K562 (cell line): ENCODE measurements at regions not wholly inside any gene's neighbourhood (a gene's known extent, or its start where the extent isn't known, plus 50 kb on each side); places are given as distances from the start of the nearest gene placed in this dataset.

Experiments used
- ATAC-seq: fragments of 200-7000 bp; cut with Tn5 transposase; 3 replicates; pipeline ENCODE4 v1.9.1; 2020; ENCODE audit warnings: moderate library complexity
- BruUV-seq: library from RNA; stranded (reverse); fragments of 400-500 nt; replicated peaks from 2 replicates; lab custom pipeline; 2021; lab: Mats Ljungman, UMichigan
- CTCF ChIA-PET: fragments of 300-600 bp; formaldehyde crosslinking; extraction: SDS; loops from one replicate; lab custom pipeline; 2021; ENCODE audit warnings: low intra/inter-chr PET ratio; lab: Yijun Ruan, JAX
- POLR2A ChIA-PET: fragments of 300-600, 350-650 bp; sonication (Branson Sonifier 250); formaldehyde crosslinking; extraction: SDS; loops from one replicate; lab custom pipeline; 2021; ENCODE audit warnings: antibody characterized with exemption, inconsistent platforms; lab: Yijun Ruan, JAX
- DNase-seq, 4 experiments: peaks; one replicate each; pipeline versions ENCODE4 v3.0.0 to v3.0.0-alpha.2; 2011 to 2018; ENCODE audit warnings: low spot score in 3 of 4, mixed read lengths in 3 of 4; ENCODE audit errors: extremely low read depth in 1 of 4
- FAIRE-seq: peaks from 2 replicates; lab custom pipeline; 2011; peaks lifted over from hg19 to GRCh38; lab: Jason Lieb, UNC
- H2AFZ ChIP-seq: 2 replicates; pipeline ENCODE4 v1.6.0; 2011; ENCODE audit warnings: low read depth, low read length, control low read depth, inconsistent platforms
- H3K27ac ChIP-seq: fragments of 200-600 bp; 3 replicates; pipeline ENCODE4 v1.8.0; 2011; ENCODE audit warnings: low read depth, mild to moderate bottlenecking, control low read depth, inconsistent platforms, low read length, moderate library complexity, mixed read lengths; ENCODE audit errors: extremely low read depth
- H3K27me3 ChIP-seq, 2 experiments: fragments of 300-600 bp in 1 of 2; 2 replicates in 1 of 2; 3 replicates in 1 of 2; pipeline versions ENCODE4 v1.6.0 to v1.8.0; 2011; ENCODE audit warnings: inconsistent platforms in 2 of 2, low read length in 2 of 2, mild to moderate bottlenecking in 1 of 2, mixed read lengths in 1 of 2, moderate library complexity in 1 of 2; ENCODE audit not compliant: control insufficient read depth in 2 of 2, insufficient read depth in 2 of 2
- H3K36me3 ChIP-seq: fragments of 300-600 bp; 3 replicates; pipeline ENCODE4 v1.8.0; 2011; ENCODE audit warnings: mild to moderate bottlenecking, low read length, inconsistent platforms; ENCODE audit not compliant: control insufficient read depth, insufficient read depth
- H3K4me1 ChIP-seq, 2 experiments: fragments of 200-600 bp in 1 of 2; replicated peaks in 1 of 2; 2 replicates in 1 of 2; 3 replicates in 1 of 2; pipeline versions ENCODE4 v1.5.1 to v1.8.0; 2011; ENCODE audit warnings: inconsistent platforms in 2 of 2, low read length in 2 of 2, mild to moderate bottlenecking in 1 of 2, mixed read lengths in 1 of 2, moderate library complexity in 1 of 2; ENCODE audit not compliant: control insufficient read depth in 2 of 2, insufficient read depth in 2 of 2
- H3K4me2 ChIP-seq: 2 replicates; pipeline ENCODE4 v1.6.1; 2011; ENCODE audit warnings: low read length, control low read depth, inconsistent platforms, mixed read lengths; ENCODE audit not compliant: insufficient read depth
- H3K4me3 ChIP-seq: fragments of 200-600 bp; sonication (generic), shearing (Covaris generic); 2 replicates; pipeline ENCODE4 v1.5.1; 2016; ENCODE audit warnings: control low read depth, inconsistent platforms
- H3K79me2 ChIP-seq: fragments of 200-600 bp; 3 replicates; pipeline ENCODE4 v1.8.0; 2011; ENCODE audit warnings: low read length, inconsistent platforms; ENCODE audit not compliant: control insufficient read depth, insufficient read depth
- H3K9ac ChIP-seq, 2 experiments: 2 replicates each; pipeline versions ENCODE4 v1.6.0 to v1.6.1; 2011; ENCODE audit warnings: low read depth in 2 of 2, low read length in 2 of 2, control low read depth in 1 of 2, inconsistent platforms in 1 of 2, mild to moderate bottlenecking in 1 of 2, mixed read lengths in 1 of 2; ENCODE audit not compliant: insufficient read depth in 1 of 2
- H3K9me1 ChIP-seq: one replicate; pipeline ENCODE4 v1.6.0; 2011; ENCODE audit warnings: inconsistent platforms, mild to moderate bottlenecking, low read length, moderate library complexity; ENCODE audit not compliant: control insufficient read depth, insufficient read depth
- H3K9me3 ChIP-seq: replicated peaks from 2 replicates; pipeline ENCODE4 v1.5.1; 2011; ENCODE audit warnings: low read depth, low read length, inconsistent platforms; ENCODE audit not compliant: control insufficient read depth, insufficient read depth
- H4K20me1 ChIP-seq: replicated peaks from 2 replicates; pipeline ENCODE4 v1.6.1; 2011; ENCODE audit warnings: low read length, inconsistent platforms, mixed read lengths; ENCODE audit not compliant: control insufficient read depth, insufficient read depth
- ARID1B ChIP-seq: fragments of 450-650 bp; IDR thresholded peaks from 2 replicates; pipeline ENCODE4 v1.6.1; 2016; ENCODE audit warnings: antibody characterized with exemption, mild to moderate bottlenecking, inconsistent platforms
- ARID3A ChIP-seq: IDR thresholded peaks from 2 replicates; pipeline ENCODE4 v1.6.1; 2012; ENCODE audit warnings: low read depth, low read length, improper control_type of control experiment, borderline replicate concordance
- ATF3 ChIP-seq, 2 experiments: fragments of 450-650 bp in 1 of 2; sonication (generic) in 1 of 2; formaldehyde crosslinking in 1 of 2; IDR thresholded peaks in 1 of 2; conservative IDR thresholded peaks in 1 of 2; 2 replicates each; pipeline versions ENCODE4 v1.6.1 to v1.8.1; 2016 to 2023; ENCODE audit warnings: mild to moderate bottlenecking in 2 of 2, moderate library complexity in 2 of 2, inconsistent platforms in 1 of 2, missing genetic modification reagents in 1 of 2
- MEIS2 ChIP-seq: fragments of 450-650 bp; IDR thresholded peaks from 2 replicates; pipeline ENCODE4 v1.6.1; 2014; ENCODE audit warnings: mild to moderate bottlenecking; ENCODE audit not compliant: partially characterized antibody
- NFYB ChIP-seq: IDR thresholded peaks from 2 replicates; pipeline ENCODE4 v1.6.1; 2011; ENCODE audit warnings: mild to moderate bottlenecking, moderate library complexity; ENCODE audit not compliant: insufficient read length; ENCODE audit errors: extremely low read depth
- PBX2 ChIP-seq, 2 experiments: IDR thresholded peaks in 1 of 2; conservative IDR thresholded peaks in 1 of 2; 2 replicates each; pipeline ENCODE4 v1.6.1; 2016; ENCODE audit warnings: low read depth in 2 of 2, mild to moderate bottlenecking in 1 of 2, missing compliant biosample characterization in 1 of 2, missing genetic modification characterization in 1 of 2, moderate library complexity in 1 of 2
- PKNOX1 ChIP-seq: fragments of 450-650 bp; IDR thresholded peaks from 2 replicates; pipeline ENCODE4 v1.6.1; 2016
- ZNF780A ChIP-seq: fragments of 250-450 bp; sonication (Bioruptor Pico); IDR thresholded peaks from 2 replicates; pipeline ENCODE4 v1.5.0; 2021; ENCODE audit warnings: mild to moderate bottlenecking
- WGBS: fragments of 100-300 bp; shearing (Covaris generic); methylation state at CpG from one replicate; pipeline ENCODE4 v1.1.6; 2016; ENCODE audit warnings: low coverage, mixed read lengths; ENCODE audit not compliant: insufficient coverage; ENCODE audit errors: missing lambda C conversion rate; 5-methylcytosine and 5-hydroxymethylcytosine counted together
- in situ Hi-C: fragments of 300-500 bp; cut with MboI; formaldehyde crosslinking; loops from 4 replicates; pipeline ENCODE4 v1.15.0; 2018; ENCODE audit warnings: inconsistent platforms, mixed read lengths
- intact Hi-C: fragments of 100-400 bp; cut with micrococcal nuclease; formaldehyde crosslinking; loops from 2 replicates; pipeline ENCODE4 v1.14.2; 2022

- TF ChIP-seq ARID3A (no peak), ATF3 (IDR thresholded peaks at IDR 0.05) (no peak), ATF3 (CRISPR knock-in tag; conservative IDR thresholded peaks at IDR 0.05) (no peak), NFYB (no peak), ARID1B (no peak)
These were observed 333.9 kb downstream of the LPIN1 start (continued) for GRCh38 chr2:12080360-12080759.

- Histone ChIP-seq H3K27me3 (no peaks in the 10 kb centered on the region), H4K20me1 (no peaks in the 10 kb centered on the region), H3K4me2 (no peak overlapping the region), H3K9me3 (no peaks in the 10 kb centered on the region), H3K79me2 (no peaks in the 10 kb centered on the region), H3K9ac (no peak overlapping the region), H3K36me3 (no peaks in the 10 kb centered on the region), H3K4me3 (no peak overlapping the region), H3K4me1 (peaks cover 10 to 11% of the 10 kb centered on the region in 2 experiments; a peak in 4 of 5 replicates), H3K9me1 (no peaks in the 10 kb centered on the region), H2AFZ (no peak overlapping the region), H3K27ac (no peak overlapping the region)
- intact Hi-C loops (no loop called here), in situ Hi-C loops (no loop called here)
- TF ChIP-seq MEIS2 (peak; percentile 88), PKNOX1 (peak; percentile 85), ZNF780A (no peak), PBX2 (CRISPR knock-in tag; IDR thresholded peaks at IDR 0.05; ENCODE audit: low read depth) (no peak), PBX2 (tag; conservative IDR thresholded peaks at IDR 0.05; ENCODE audit: low read depth) (peak; percentile 79)
- ATAC-seq (no peak), FAIRE-seq (no peak), DNase-seq (no peak)
- 49% methylated on average over 11 of the region's 12 CpGs for WGBS
- POLR2A ChIA-PET: no interaction called here
- CTCF ChIA-PET: no interaction called here
- BruUV-seq: no TSS peak
These were observed 335.2 kb downstream of the LPIN1 start for GRCh38 chr2:12081481-12082210.
